ENCODE measurements at regions not wholly inside any gene's neighbourhood (a gene's known extent, or its start where the extent isn't known, plus 50 kb on each side); places are given as distances from the start of the nearest gene placed in this dataset.
"Not testable (repeated sequence)": the region's sequence is repeated elsewhere in the genome, so short reads cannot be mapped to it uniquely, and the experiment has no call there.

DNA sequence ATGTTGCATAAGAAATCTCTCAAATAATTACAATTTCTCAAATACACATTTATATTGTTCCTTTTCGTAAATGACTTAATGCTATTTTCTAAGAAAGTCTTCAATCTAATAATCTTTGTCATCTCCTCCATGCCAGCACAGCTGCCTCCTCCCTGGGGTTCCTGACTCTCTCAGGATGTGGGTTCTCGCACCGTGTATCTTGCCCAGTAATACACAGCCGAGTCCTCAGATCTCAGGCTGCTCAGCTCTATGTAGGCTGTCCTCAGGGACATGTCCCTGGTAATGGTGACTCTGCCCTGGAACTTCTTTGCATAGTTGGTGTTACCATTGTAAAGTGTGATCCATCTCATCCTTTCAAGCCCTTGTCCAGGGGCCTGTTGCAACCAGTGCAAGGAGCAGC is 1177.3 kb downstream of the TMEM121 start:
- intact Hi-C loops (cut with micrococcal nuclease); H3K79me2 ChIP-seq (ENCODE audit: low read length); H3K9ac ChIP-seq (ENCODE audit: low read length); ATAC-seq; H3K27me3 ChIP-seq (ENCODE audit: low read length); H3K4me1 ChIP-seq (ENCODE audit: insufficient read depth, low read length); H3K4me3 ChIP-seq (ENCODE audit: low read length); H3K36me3 ChIP-seq (ENCODE audit: low read depth, low read length); H3K27ac ChIP-seq (ENCODE audit: low read length); H2AFZ ChIP-seq (ENCODE audit: low read length); H3K9me3 ChIP-seq (ENCODE audit: low read length); H3F3A ChIP-seq (ENCODE audit: low read length, unreplicated experiment); CTCF ChIA-PET; BruUV-seq (replicated peaks); H3K4me2 ChIP-seq (ENCODE audit: low read length); H3K9me2 ChIP-seq (replicated peaks; ENCODE audit: low read length); POLR2A ChIA-PET (ENCODE audit: unreplicated experiment); H4K20me1 ChIP-seq (ENCODE audit: low read length); DNase-seq: not testable (repeated sequence)

DNA sequence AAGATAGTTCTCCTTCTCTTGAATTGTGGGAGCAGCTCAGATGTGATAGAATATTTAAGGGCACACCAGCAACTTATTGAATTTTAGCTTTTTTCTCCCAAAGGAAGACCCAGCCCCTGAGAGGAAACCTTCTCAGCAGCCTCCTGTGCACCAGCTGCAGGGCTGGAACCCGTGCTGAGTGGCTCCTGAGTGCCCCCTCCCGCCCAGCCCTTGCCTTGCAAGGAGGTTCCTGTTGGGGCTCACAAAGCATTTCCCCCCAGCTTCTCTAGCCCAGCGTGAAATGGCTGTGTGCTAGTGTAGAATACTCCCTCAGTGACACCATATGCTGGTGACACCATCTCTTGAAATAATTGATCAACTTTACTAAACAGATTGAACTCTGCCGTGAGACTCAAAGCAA is 1180.1 kb downstream of the TMEM121 start:
- intact Hi-C loops (cut with micrococcal nuclease); H3F3A ChIP-seq (ENCODE audit: low read length, unreplicated experiment); H3K4me1 ChIP-seq (ENCODE audit: insufficient read depth, low read length); ATAC-seq; POLR2A ChIA-PET (ENCODE audit: unreplicated experiment); H3K9ac ChIP-seq (ENCODE audit: low read length); H3K9me3 ChIP-seq (ENCODE audit: low read length); H4K20me1 ChIP-seq (ENCODE audit: low read length); H3K4me2 ChIP-seq (ENCODE audit: low read length); H3K27ac ChIP-seq (ENCODE audit: low read length); H3K27me3 ChIP-seq (ENCODE audit: low read length); H2AFZ ChIP-seq (ENCODE audit: low read length); CTCF ChIA-PET; H3K4me3 ChIP-seq (ENCODE audit: low read length); H3K79me2 ChIP-seq (ENCODE audit: low read length); DNase-seq; BruUV-seq (replicated peaks); H3K36me3 ChIP-seq (ENCODE audit: low read depth, low read length); H3K9me2 ChIP-seq (replicated peaks; ENCODE audit: low read length): not testable (repeated sequence)

- BruUV-seq (replicated peaks); H2AFZ ChIP-seq (ENCODE audit: low read length); ATAC-seq; H3K9me2 ChIP-seq (replicated peaks; ENCODE audit: low read length); DNase-seq; H3K27ac ChIP-seq (ENCODE audit: low read length); H3K4me1 ChIP-seq (ENCODE audit: insufficient read depth, low read length); H3K4me2 ChIP-seq (ENCODE audit: low read length); H4K20me1 ChIP-seq (ENCODE audit: low read length); CTCF ChIA-PET; POLR2A ChIA-PET (ENCODE audit: unreplicated experiment); H3K9me3 ChIP-seq (ENCODE audit: low read length); H3K4me3 ChIP-seq (ENCODE audit: low read length); H3K9ac ChIP-seq (ENCODE audit: low read length); H3K27me3 ChIP-seq (ENCODE audit: low read length); H3K79me2 ChIP-seq (ENCODE audit: low read length); H3K36me3 ChIP-seq (ENCODE audit: low read depth, low read length); H3F3A ChIP-seq (ENCODE audit: low read length, unreplicated experiment); intact Hi-C loops (cut with micrococcal nuclease): not testable (repeated sequence)
Measured at GRCh38 chr14:106710187-106710586, 1183.8 kb downstream of the TMEM121 start.

GRCh38 chr14:106712513-106712912 is 1186.1 kb downstream of the TMEM121 start:
- H4K20me1 ChIP-seq (ENCODE audit: low read length); H3K4me1 ChIP-seq (ENCODE audit: insufficient read depth, low read length); H3K9ac ChIP-seq (ENCODE audit: low read length); ATAC-seq; CTCF ChIA-PET; BruUV-seq (replicated peaks); H3K9me2 ChIP-seq (replicated peaks; ENCODE audit: low read length); POLR2A ChIA-PET (ENCODE audit: unreplicated experiment); H3K4me3 ChIP-seq (ENCODE audit: low read length); H3K9me3 ChIP-seq (ENCODE audit: low read length); H3K36me3 ChIP-seq (ENCODE audit: low read depth, low read length); H3F3A ChIP-seq (ENCODE audit: low read length, unreplicated experiment); H3K27me3 ChIP-seq (ENCODE audit: low read length); H3K4me2 ChIP-seq (ENCODE audit: low read length); H2AFZ ChIP-seq (ENCODE audit: low read length); intact Hi-C loops (cut with micrococcal nuclease); H3K27ac ChIP-seq (ENCODE audit: low read length); H3K79me2 ChIP-seq (ENCODE audit: low read length); DNase-seq: not testable (repeated sequence)

GRCh38 chr14:106714446-106715428 is 1188.4 kb downstream of the TMEM121 start:
- H3K9ac ChIP-seq (ENCODE audit: low read length); BruUV-seq (replicated peaks); H3K27ac ChIP-seq (ENCODE audit: low read length); H3K4me1 ChIP-seq (ENCODE audit: insufficient read depth, low read length); H2AFZ ChIP-seq (ENCODE audit: low read length); H3K9me2 ChIP-seq (replicated peaks; ENCODE audit: low read length); H3K4me2 ChIP-seq (ENCODE audit: low read length); H3F3A ChIP-seq (ENCODE audit: low read length, unreplicated experiment); H3K79me2 ChIP-seq (ENCODE audit: low read length); ATAC-seq; CTCF ChIA-PET; H4K20me1 ChIP-seq (ENCODE audit: low read length); intact Hi-C loops (cut with micrococcal nuclease); POLR2A ChIA-PET (ENCODE audit: unreplicated experiment); H3K4me3 ChIP-seq (ENCODE audit: low read length); DNase-seq; H3K9me3 ChIP-seq (ENCODE audit: low read length); H3K27me3 ChIP-seq (ENCODE audit: low read length); H3K36me3 ChIP-seq (ENCODE audit: low read depth, low read length): not testable (repeated sequence)
